ENCODE measurements at regions not wholly inside any gene's neighbourhood (a gene's known extent, or its start where the extent isn't known, plus 50 kb on each side); places are given as distances from the start of the nearest gene placed in this dataset.

DNA sequence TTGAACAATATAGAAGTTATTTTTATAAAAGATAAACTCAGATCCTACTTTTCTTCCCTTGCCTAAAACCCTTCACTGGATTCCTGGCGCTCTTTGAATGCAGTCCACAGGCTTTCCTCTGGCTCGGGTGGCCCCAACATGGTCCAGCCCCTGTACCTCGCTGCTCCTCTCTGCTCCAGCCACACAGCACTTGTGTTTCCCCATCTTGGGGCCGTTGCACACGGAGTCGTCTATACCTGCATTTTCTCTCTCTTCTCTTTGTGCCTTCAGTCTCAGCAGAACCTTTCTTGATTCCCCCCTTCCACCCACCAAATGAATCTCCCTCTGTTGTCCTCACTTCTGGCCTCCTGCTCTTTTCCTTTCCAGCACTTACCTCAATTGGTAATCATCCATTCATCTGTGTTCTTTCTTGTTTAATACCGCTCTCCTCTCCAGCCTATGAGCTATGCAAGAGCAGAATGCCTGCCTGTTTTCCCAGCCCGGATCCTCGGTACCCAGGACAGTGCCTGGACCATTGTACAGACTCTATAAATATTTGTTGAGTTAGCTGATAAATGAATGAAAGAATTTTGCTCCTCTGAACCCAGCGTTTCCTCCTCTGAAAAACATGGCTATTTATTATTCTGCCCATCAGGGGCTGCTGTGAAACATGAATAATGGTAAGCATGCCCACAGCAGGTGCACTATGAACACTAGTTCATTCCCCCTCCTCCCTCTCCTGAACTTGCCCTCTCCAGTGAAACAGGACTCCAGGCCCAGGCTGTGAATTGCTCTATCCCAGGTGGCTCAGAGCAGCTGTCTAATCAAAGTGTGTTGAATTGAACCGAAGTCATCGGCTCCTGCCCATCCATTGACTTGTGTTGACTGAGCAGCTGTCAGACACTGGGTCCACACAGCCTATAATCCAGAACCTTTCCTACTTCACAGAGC, 266.9 kb downstream of the PTPRU start:
- TF ChIP-seq, protein P1, sequence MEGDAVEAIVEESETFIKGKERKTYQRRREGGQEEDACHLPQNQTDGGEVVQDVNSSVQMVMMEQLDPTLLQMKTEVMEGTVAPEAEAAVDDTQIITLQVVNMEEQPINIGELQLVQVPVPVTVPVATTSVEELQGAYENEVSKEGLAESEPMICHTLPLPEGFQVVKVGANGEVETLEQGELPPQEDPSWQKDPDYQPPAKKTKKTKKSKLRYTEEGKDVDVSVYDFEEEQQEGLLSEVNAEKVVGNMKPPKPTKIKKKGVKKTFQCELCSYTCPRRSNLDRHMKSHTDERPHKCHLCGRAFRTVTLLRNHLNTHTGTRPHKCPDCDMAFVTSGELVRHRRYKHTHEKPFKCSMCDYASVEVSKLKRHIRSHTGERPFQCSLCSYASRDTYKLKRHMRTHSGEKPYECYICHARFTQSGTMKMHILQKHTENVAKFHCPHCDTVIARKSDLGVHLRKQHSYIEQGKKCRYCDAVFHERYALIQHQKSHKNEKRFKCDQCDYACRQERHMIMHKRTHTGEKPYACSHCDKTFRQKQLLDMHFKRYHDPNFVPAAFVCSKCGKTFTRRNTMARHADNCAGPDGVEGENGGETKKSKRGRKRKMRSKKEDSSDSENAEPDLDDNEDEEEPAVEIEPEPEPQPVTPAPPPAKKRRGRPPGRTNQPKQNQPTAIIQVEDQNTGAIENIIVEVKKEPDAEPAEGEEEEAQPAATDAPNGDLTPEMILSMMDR (IDR thresholded peaks at IDR 0.05), result no peak
- TF ChIP-seq POLR2A (IDR thresholded peaks at IDR 0.05; ENCODE audit: low read depth) (no peak), POLR2AphosphoS5 (IDR thresholded peaks at IDR 0.05) (no peak), EP300 (IDR thresholded peaks at IDR 0.05) (no peak)

Measured in esophagus muscularis mucosa (tissue), 4 donors.